ENCODE measurements at regions not wholly inside any gene's neighbourhood (a gene's known extent, or its start where the extent isn't known, plus 50 kb on each side); places are given as distances from the start of the nearest gene placed in this dataset.

GRCh38 chr5:123813264-123813663, 301.3 kb downstream of the CSNK1G3 start:
- no peaks in the 10 kb centered on the region for H3K36me3 Mint-ChIP-seq (ENCODE audit: low read depth)
- H3K27me3 Mint-ChIP-seq, result no peaks in the 10 kb centered on the region
- H3K4me1 Mint-ChIP-seq (ENCODE audit: low read depth), result no peaks in the 10 kb centered on the region
- no peak for TF ChIP-seq CTCF (IDR thresholded peaks at IDR 0.05)
- no peak overlapping the region for H3K4me3 Mint-ChIP-seq
- ChIA-PET POLR2A (no interaction called here), CTCF (no interaction called here)
- ATAC-seq (no peak), DNase-seq (no peak)
- H3K27ac Mint-ChIP-seq, result no peak overlapping the region
- no peaks in the 10 kb centered on the region for H3K9me3 Mint-ChIP-seq
- intact Hi-C loops (cut with micrococcal nuclease), result no loop called here

- no peak overlapping the region for H3K4me3 Mint-ChIP-seq
- no peaks in the 10 kb centered on the region for H3K4me1 Mint-ChIP-seq (ENCODE audit: low read depth)
- intact Hi-C loops (cut with micrococcal nuclease), result no loop called here
- no peaks in the 10 kb centered on the region for H3K27me3 Mint-ChIP-seq
- ATAC-seq (no peak), DNase-seq (no peak)
- H3K27ac Mint-ChIP-seq, result no peak overlapping the region
- CTCF ChIA-PET, result no interaction called here
- no peaks in the 10 kb centered on the region for H3K9me3 Mint-ChIP-seq
- H3K36me3 Mint-ChIP-seq (ENCODE audit: low read depth), result no peaks in the 10 kb centered on the region
- TF ChIP-seq CTCF (IDR thresholded peaks at IDR 0.05), result no peak
- POLR2A ChIA-PET, result no interaction called here
Observed at GRCh38 chr5:123811831-123812230, 299.9 kb downstream of the CSNK1G3 start.

GRCh38 chr5:123810746-123811340, 298.9 kb downstream of the CSNK1G3 start:
- Mint-ChIP-seq H3K4me1 (ENCODE audit: low read depth) (no peaks in the 10 kb centered on the region), H3K9me3 (no peaks in the 10 kb centered on the region), H3K4me3 (no peak overlapping the region), H3K36me3 (ENCODE audit: low read depth) (no peaks in the 10 kb centered on the region), H3K27ac (no peak overlapping the region), H3K27me3 (no peaks in the 10 kb centered on the region)
- no peak for DNase-seq
- CTCF ChIA-PET, result no interaction called here
- intact Hi-C loops (cut with micrococcal nuclease), result no loop called here
- POLR2A ChIA-PET, result no interaction called here
- no peak for ATAC-seq
- TF ChIP-seq CTCF (IDR thresholded peaks at IDR 0.05), result no peak

- ATAC-seq (no peak), DNase-seq (no peak)
- H3K36me3 Mint-ChIP-seq (ENCODE audit: low read depth), result no peaks in the 10 kb centered on the region
- no peaks in the 10 kb centered on the region for H3K4me1 Mint-ChIP-seq (ENCODE audit: low read depth)
- H3K9me3 Mint-ChIP-seq, result no peaks in the 10 kb centered on the region
- POLR2A ChIA-PET, result no interaction called here
- no peak for TF ChIP-seq CTCF (IDR thresholded peaks at IDR 0.05)
- CTCF ChIA-PET, result no interaction called here
- no peaks in the 10 kb centered on the region for H3K27me3 Mint-ChIP-seq
- H3K27ac Mint-ChIP-seq, result no peak overlapping the region
- H3K4me3 Mint-ChIP-seq, result no peak overlapping the region
- intact Hi-C loops (cut with micrococcal nuclease), result no loop called here
Observed at GRCh38 chr5:123810253-123810652, 298.3 kb downstream of the CSNK1G3 start.

GRCh38 chr5:123809594-123810221, 297.7 kb downstream of the CSNK1G3 start:
- H3K27me3 Mint-ChIP-seq, result no peaks in the 10 kb centered on the region
- H3K9me3 Mint-ChIP-seq, result no peaks in the 10 kb centered on the region
- intact Hi-C loops (cut with micrococcal nuclease), result no loop called here
- H3K36me3 Mint-ChIP-seq (ENCODE audit: low read depth), result no peaks in the 10 kb centered on the region
- DNase-seq (no peak), ATAC-seq (no peak)
- POLR2A ChIA-PET, result no interaction called here
- TF ChIP-seq CTCF (IDR thresholded peaks at IDR 0.05), result no peak
- CTCF ChIA-PET, result no interaction called here
- no peaks in the 10 kb centered on the region for H3K4me1 Mint-ChIP-seq (ENCODE audit: low read depth)
- no peak overlapping the region for H3K27ac Mint-ChIP-seq
- no peak overlapping the region for H3K4me3 Mint-ChIP-seq
